Stimulated activated CD8-positive, alpha-beta memory T cell treated with anti-CD3 and anti-CD28 coated beads, Interleukin-2, amount 100 ng/mL, for 1 hour (primary cell): ENCODE measurements at regions not wholly inside any gene's neighbourhood (a gene's known extent, or its start where the extent isn't known, plus 50 kb on each side); places are given as distances from the start of the nearest gene placed in this dataset.

Experiments
- DNase-seq, 2 donors: peaks; one replicate each; pipeline ENCODE4 v3.0.0-alpha.2; 2020; ENCODE audit warnings: low read depth in 2 of 2

DNA sequence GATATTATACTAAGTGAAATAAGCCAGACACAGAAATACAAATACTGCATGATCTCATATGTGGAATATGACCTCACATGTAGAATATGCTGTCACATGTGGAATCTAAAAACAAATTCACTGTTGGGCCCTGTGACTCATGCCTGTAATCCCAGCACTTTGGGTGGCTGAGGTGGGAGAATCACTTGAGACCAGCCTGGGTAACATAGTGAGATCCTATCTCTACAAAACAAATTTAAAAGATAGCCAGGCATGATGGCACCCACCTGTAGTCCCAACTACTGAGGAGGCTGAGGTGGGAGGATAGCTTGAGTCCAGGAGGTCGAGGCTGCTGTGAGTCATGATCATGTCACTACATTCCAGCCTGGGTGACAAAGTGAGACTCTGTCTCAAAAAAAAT, 160.3 kb downstream of the PTEN start:
- DNase-seq: no peak

DNA sequence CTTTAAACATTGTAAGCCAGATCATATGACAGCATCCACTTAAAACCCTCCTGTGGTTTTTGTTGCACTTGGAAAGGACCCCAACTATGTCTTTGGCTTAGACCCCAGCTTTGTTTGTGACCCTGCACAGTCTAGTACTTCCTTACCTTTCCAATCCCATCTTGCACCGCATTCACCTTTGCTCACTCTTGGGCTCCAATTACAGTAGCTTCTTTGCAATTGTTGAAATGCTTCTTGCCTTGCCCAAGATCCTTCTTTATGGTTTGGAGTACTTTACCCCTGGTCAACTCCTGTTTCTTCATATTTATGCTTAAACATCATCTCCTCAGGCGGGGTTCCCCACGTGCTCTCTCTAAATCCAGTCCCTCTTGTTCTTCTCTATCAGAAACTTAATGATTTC, 162.6 kb downstream of the PTEN start:
- no peak for DNase-seq

- DNase-seq: no peak
Observed at GRCh38 chr10:88027570-88027969, 164.1 kb downstream of the PTEN start.

- DNase-seq: no peak
Observed at GRCh38 chr10:88028072-88028471, 164.6 kb downstream of the PTEN start.

DNA sequence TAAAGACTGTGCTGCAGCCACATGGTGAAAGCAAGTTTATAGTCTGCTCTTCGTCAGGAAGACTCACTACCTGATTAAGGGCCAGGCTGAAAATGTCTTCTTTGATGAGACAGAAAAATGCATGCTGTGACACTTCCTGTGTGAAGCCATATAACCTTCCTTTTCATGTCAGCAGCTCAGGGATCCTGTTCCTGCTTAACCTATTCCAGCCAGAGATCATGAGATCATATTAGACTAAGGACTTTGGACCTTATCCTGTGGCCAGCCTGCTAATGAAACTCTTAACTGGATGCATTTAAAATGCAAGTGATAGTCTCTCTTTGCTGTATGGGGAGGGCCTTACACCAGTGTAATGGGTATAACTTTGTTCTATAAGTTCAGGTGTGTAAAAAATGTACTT, 165.2 kb downstream of the PTEN start:
- DNase-seq: no peak

DNA sequence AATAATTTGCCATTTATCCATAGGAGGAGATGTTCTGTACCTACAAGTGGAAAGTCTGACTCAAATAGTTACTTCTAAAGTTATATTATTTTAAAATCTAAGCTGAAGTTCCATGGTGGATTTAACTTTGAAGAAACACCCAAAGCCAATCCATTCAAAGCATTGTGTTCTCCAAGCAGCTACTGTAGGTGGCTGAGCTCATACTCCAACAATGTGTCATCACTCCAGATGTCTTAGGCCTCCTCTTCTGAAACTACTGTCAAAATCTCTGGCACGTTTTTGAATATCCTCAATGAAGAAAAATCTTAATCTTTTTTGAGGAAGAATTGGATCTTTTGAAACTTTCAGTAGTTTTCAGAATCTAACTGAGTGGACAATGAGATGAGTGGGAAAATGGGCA, 169.1 kb downstream of the PTEN start:
- no peak for DNase-seq

GRCh38 chr10:88033385-88033784, 170.0 kb downstream of the PTEN start:
- no peak for DNase-seq

GRCh38 chr10:88033793-88034192, 170.4 kb downstream of the PTEN start:
- DNase-seq: no peak

GRCh38 chr10:88036126-88036525, 172.7 kb downstream of the PTEN start:
- no peak for DNase-seq

GRCh38 chr10:88037623-88038022, 174.2 kb downstream of the PTEN start:
- no peak for DNase-seq

- DNase-seq: no peak
Observed at GRCh38 chr10:88038268-88038667, 174.8 kb downstream of the PTEN start.

- no peak for DNase-seq
Observed at GRCh38 chr10:88039496-88040200, 176.2 kb downstream of the PTEN start.

GRCh38 chr10:88041243-88042159, 178.1 kb downstream of the PTEN start:
- DNase-seq: no peak

- DNase-seq: no peak
Observed at GRCh38 chr10:88042160-88043100, 179.0 kb downstream of the PTEN start.

DNA sequence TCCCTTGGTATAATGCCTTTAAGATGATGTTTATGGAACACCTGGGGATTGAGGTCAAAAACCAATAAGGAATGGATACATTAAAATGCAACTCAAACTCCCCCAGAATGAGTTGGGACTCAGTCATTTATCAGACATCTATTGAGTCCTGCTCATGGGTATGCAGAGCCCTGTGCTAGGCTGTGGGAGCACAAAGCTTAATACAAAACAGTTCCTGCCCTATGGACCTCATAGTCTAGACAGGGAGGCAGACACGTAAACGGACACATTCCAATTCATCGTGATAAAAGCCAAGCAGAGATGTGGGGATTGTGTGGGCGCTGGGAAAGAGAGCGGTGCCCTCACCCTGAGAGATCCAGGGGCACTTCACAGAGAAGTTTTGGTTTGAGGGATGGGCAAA, 181.7 kb downstream of the PTEN start:
- DNase-seq: no peak

DNA sequence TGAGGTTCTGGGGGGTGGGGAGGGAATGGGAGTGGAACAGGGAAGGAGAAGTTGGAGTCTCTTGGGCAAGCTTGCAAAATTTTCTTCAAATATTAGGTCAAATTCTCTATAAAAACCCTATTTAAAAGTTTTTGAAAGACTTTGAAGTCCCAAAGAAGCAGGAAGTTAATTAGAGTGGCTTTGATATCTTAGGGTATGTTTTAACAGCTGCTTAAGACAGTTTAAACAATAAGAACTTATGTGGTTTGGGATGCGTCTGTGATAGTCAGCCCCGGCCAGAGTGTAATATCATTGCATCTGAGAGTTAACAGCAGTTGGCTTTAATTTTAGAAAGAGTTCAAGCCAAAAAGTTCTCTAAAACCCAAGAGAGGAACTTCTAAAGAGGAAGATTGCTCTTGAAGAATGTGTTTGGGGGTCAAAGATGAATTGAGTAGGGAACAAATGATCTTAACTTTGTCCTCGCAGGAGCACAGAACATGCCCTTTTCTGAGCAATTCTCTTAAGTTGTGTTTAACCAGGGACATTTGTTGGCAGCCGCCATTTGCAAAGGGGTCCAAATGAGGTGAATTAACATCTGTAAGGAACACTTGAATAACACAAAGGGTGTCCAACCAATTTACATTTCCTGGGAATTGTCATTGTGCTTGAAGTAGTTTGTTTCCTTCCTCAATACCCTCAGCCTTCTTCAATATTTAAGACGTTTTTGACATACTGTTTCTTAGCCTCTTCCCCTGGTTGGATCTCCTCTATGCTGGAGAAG, 182.4 kb downstream of the PTEN start:
- no peak for DNase-seq

- DNase-seq: no peak
Observed at GRCh38 chr10:88047579-88047978, 184.2 kb downstream of the PTEN start.

DNA sequence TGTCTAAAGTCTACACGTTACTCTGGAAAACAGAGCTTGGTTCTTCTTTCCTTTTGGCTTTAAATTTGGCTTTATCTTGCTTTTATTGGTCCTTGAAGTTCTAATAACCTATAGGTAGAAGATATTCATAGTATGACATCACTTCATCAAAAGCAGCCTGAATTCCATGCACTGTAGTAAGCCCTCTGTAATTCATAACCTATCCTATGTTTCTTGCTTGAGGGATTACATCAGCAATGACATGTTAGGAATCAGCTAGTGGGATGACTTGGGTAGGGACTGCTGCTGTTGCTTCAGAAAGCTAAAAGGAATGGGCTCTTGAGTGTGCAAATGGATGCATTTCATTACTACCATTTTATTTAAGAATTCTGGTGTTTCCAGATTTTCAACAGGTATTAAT, 184.9 kb downstream of the PTEN start:
- no peak for DNase-seq

DNA sequence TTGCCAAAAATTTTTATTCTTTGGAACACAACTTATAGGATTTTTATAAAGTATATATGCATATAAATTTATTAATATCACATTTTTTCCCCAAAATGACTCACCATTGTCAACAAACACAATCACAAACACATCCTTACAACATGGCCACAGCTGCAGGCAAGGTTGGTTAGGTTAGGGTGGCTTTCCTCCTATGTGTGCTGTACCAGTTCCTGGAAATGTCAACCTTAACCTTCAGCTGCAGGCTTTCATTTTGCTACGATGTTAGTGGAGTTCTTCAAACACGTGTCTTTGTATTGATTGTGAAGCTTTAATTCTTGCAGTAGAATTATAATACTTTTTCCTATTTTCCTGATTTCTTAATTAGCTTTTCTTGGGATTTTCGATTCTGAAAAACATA, 185.8 kb downstream of the PTEN start:
- DNase-seq: no peak

GRCh38 chr10:88057720-88058119, 194.3 kb downstream of the PTEN start:
- DNase-seq: no peak

DNA sequence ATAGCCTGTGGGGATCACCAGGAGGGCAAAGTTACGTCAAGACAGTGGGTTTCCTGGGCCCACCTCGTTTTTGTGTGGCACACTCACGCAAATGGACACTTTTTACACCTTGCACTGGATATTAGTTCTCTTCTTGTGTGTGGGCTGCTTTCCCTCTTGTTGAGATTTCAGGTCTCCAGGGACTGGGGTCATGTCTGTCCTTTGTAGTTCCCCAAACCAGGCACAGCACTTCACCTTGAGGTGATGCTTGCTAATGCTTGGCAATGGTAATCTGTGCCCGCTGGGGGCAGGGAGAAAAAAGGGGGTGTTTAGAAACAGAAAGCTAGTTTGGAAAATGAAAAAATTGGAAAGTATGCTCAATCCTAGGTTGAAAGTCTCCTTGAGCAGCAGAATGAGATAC, 195.3 kb downstream of the PTEN start:
- no peak for DNase-seq
